Natural killer cell (primary cell): ENCODE measurements at regions not wholly inside any gene's neighbourhood (a gene's known extent, or its start where the extent isn't known, plus 50 kb on each side); places are given as distances from the start of the nearest gene placed in this dataset.

ENCODE experiments used
- ATAC-seq, 3 donors: fragments of 150-1000 bp in 2 of 3; fragments of 200-7000 bp in 1 of 3; cut with Tn5 transposase; 1 replicate in 1 of 3; 2 replicates in 2 of 3; pipeline ENCODE4 v1.10.0; 2021; ENCODE audit warnings: mild to moderate bottlenecking in 2 of 3, moderate library complexity in 2 of 3
- DNase-seq, 2 donors: peaks; one replicate each; pipeline versions ENCODE4 v3.0.0 to v3.0.0-alpha.2; 2013 to 2021; ENCODE audit warnings: mixed read lengths in 1 of 2
- H3K27ac ChIP-seq: one replicate; pipeline ENCODE4 v1.5.1; 2013; ENCODE audit warnings: mild to moderate bottlenecking, low read length
- H3K27me3 ChIP-seq: one replicate; pipeline ENCODE4 v1.6.1; 2013; ENCODE audit warnings: low read length; ENCODE audit not compliant: control insufficient read depth, insufficient read depth
- H3K36me3 ChIP-seq: one replicate; pipeline ENCODE4 v1.6.1; 2013; ENCODE audit warnings: low read length; ENCODE audit not compliant: control insufficient read depth, insufficient read depth
- H3K4me1 ChIP-seq: one replicate; pipeline ENCODE4 v1.6.1; 2013; ENCODE audit warnings: low read length; ENCODE audit not compliant: control insufficient read depth, insufficient read depth
- H3K4me3 ChIP-seq: one replicate; pipeline ENCODE4 v1.5.1; 2013; ENCODE audit warnings: low read length
- H3K9me3 ChIP-seq: one replicate; pipeline ENCODE4 v1.6.1; 2013; ENCODE audit warnings: low read length; ENCODE audit not compliant: control insufficient read depth, insufficient read depth
- H3K27ac Mint-ChIP-seq, 2 donors: one replicate each; pipeline ENCODE4 v1.8.0; 2022; ENCODE audit warnings: mild to moderate bottlenecking in 2 of 2, mixed read lengths in 2 of 2, moderate library complexity in 1 of 2
- H3K27me3 Mint-ChIP-seq, 2 donors: one replicate each; pipeline ENCODE4 v1.8.0; 2022; ENCODE audit warnings: low read depth in 2 of 2, mixed read lengths in 2 of 2
- H3K36me3 Mint-ChIP-seq: one replicate; pipeline ENCODE4 v1.8.0; 2022; ENCODE audit warnings: mixed read lengths
- H3K4me1 Mint-ChIP-seq, 2 donors: one replicate each; pipeline ENCODE4 v1.8.0; 2022; ENCODE audit warnings: mixed read lengths in 2 of 2
- H3K4me3 Mint-ChIP-seq: one replicate; pipeline ENCODE4 v1.8.0; 2022; ENCODE audit warnings: mild to moderate bottlenecking, moderate library complexity, mixed read lengths
- H3K9me3 Mint-ChIP-seq, 2 donors: one replicate each; pipeline ENCODE4 v1.8.0; 2022; ENCODE audit warnings: mixed read lengths in 2 of 2
- WGBS: methylation state at CpG from one replicate; pipeline ENCODE4 v1.1.7; 2013; ENCODE audit warnings: missing lambda C conversion rate; ENCODE audit not compliant: insufficient coverage; 5-methylcytosine and 5-hydroxymethylcytosine counted together
- intact Hi-C: fragments of 100-400 bp; cut with micrococcal nuclease; formaldehyde crosslinking; loops from one replicate; pipeline ENCODE4 v1.14.2; 2022
- TF ChIP-seq, protein P1 (sequence below): fragments of 200-600 bp; IDR thresholded peaks from one replicate; pipeline ENCODE4 v1.8.0; 2022; ENCODE audit warnings: antibody characterized with exemption

DNA sequence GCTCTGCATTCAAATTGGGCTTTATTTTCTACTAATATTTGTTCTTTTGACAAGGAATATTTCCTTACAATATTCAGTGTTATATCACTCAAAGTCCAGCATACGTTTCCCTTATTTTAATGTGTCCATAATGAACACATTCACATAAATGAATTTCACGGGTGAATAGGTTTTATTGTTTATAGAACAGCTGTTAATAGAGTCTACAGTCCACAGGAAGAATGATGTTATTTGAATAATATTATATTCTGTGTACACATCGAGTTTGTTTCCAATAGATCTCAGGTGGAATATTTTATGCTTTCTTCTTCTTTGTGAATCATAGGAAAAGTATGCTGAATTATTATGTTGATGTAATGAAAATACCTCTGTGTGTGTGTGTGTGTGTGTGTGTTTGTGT is 582.4 kb downstream of the CDH26 start:
- no peak overlapping the region for H3K27ac ChIP-seq
- no peak overlapping the region for H3K4me3 Mint-ChIP-seq
- no peaks in the 10 kb centered on the region for H3K27me3 ChIP-seq
- H3K36me3 Mint-ChIP-seq, result no peaks in the 10 kb centered on the region
- WGBS, result 78% methylated on average over 1 of the region's 3 CpGs
- H3K4me1 ChIP-seq, result no peaks in the 10 kb centered on the region
- TF ChIP-seq, protein P1, sequence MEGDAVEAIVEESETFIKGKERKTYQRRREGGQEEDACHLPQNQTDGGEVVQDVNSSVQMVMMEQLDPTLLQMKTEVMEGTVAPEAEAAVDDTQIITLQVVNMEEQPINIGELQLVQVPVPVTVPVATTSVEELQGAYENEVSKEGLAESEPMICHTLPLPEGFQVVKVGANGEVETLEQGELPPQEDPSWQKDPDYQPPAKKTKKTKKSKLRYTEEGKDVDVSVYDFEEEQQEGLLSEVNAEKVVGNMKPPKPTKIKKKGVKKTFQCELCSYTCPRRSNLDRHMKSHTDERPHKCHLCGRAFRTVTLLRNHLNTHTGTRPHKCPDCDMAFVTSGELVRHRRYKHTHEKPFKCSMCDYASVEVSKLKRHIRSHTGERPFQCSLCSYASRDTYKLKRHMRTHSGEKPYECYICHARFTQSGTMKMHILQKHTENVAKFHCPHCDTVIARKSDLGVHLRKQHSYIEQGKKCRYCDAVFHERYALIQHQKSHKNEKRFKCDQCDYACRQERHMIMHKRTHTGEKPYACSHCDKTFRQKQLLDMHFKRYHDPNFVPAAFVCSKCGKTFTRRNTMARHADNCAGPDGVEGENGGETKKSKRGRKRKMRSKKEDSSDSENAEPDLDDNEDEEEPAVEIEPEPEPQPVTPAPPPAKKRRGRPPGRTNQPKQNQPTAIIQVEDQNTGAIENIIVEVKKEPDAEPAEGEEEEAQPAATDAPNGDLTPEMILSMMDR, result no peak
- peaks cover 4 to 12% of the 10 kb centered on the region in 2 donors for H3K27me3 Mint-ChIP-seq
- ATAC-seq (no peak), DNase-seq (no peak)
- H3K9me3 Mint-ChIP-seq, result no peaks in the 10 kb centered on the region
- H3K4me1 Mint-ChIP-seq, result no peaks in the 10 kb centered on the region
- intact Hi-C loops, result no loop called here
- no peak overlapping the region for H3K4me3 ChIP-seq
- H3K36me3 ChIP-seq, result no peaks in the 10 kb centered on the region
- no peak overlapping the region for H3K27ac Mint-ChIP-seq
- no peaks in the 10 kb centered on the region for H3K9me3 ChIP-seq

DNA sequence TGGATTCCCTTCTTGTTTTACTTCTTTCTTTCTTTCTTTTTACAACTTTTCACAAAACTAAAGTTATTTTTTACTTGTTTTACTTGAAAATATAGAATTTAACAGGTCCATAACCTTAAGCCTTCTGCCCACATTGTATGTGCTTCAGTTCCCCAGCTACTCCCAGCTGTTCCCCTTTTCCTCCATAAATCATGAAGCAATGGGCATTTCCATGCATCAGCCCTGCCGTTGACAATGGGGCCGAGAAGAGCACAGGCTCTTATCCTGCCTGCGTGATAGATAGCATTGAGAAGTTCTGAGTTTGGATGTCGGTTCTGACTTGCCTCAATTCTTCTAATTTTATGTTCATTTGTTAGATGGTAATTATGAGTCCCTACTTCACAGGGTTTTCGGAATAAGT is 583.8 kb downstream of the CDH26 start:
- Mint-ChIP-seq H3K27me3 (peaks cover 3 to 20% of the 10 kb centered on the region in 2 donors), H3K27ac (no peak overlapping the region), H3K36me3 (peaks cover 5% of the 10 kb centered on the region), H3K9me3 (peaks cover 0 to 3% of the 10 kb centered on the region in 2 donors), H3K4me1 (no peaks in the 10 kb centered on the region), H3K4me3 (no peak overlapping the region)
- Histone ChIP-seq H3K9me3 (no peaks in the 10 kb centered on the region), H3K4me3 (no peak overlapping the region), H3K4me1 (no peaks in the 10 kb centered on the region), H3K27me3 (no peaks in the 10 kb centered on the region), H3K27ac (no peak overlapping the region), H3K36me3 (no peaks in the 10 kb centered on the region)
- WGBS, result 36% methylated on average over 4 of the region's 5 CpGs
- TF ChIP-seq, protein P1, result no peak
- ATAC-seq (no peak), DNase-seq (no peak)
- intact Hi-C loops, result no loop called here

DNA sequence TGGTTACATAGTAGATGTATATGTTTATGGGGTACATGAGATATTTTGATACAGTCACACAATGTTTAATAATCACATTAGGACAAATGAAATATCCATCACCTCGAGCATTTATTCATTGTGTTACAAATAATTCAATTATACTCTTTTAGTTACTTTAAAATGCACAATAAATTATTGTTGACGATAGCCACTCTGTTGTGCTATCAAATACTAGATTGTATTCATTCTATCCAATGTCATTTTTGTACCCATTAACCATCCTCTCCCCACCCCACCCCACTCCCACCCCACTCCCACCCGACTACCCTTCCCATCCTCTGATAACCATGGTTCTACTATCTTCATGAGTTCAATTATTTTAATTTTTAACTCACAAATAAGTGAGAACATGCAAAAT is 585.4 kb downstream of the CDH26 start:
- 95% methylated on average over 2 of the region's 3 CpGs for WGBS
- no peak for ATAC-seq
- Histone ChIP-seq H3K27ac (no peak overlapping the region), H3K27me3 (no peaks in the 10 kb centered on the region), H3K9me3 (no peaks in the 10 kb centered on the region), H3K4me3 (no peak overlapping the region), H3K36me3 (no peaks in the 10 kb centered on the region), H3K4me1 (no peaks in the 10 kb centered on the region)
- peaks cover 0 to 4% of the 10 kb centered on the region in 2 donors for H3K9me3 Mint-ChIP-seq
- no peak overlapping the region for H3K4me3 Mint-ChIP-seq
- DNase-seq, result no peak
- TF ChIP-seq, protein P1, result no peak
- intact Hi-C loops, result no loop called here
- H3K27ac Mint-ChIP-seq, result no peak overlapping the region
- peaks cover 14 to 30% of the 10 kb centered on the region in 2 donors for H3K27me3 Mint-ChIP-seq
- H3K4me1 Mint-ChIP-seq, result no peaks in the 10 kb centered on the region
- peaks cover 14% of the 10 kb centered on the region for H3K36me3 Mint-ChIP-seq

DNA sequence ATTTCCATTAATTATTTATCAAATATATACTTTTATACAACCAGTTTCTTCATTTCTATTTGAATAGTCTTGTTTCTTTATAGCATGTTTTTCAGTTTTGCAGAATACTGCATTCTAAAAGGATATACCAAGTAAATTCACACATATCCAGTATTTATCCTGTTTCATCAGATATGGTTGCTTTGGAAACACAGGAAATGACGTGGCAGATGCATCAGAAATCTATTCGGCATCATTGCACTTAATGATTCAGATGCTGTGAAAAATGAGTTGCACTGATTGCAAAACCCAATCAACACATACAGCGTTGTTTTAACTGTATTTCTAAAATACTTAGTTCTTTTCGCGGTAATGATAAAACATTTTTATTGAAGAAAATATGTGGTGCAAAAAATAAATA is 594.9 kb downstream of the CDH26 start:
- H3K36me3 ChIP-seq, result no peaks in the 10 kb centered on the region
- intact Hi-C loops, result no loop called here
- peaks cover 14 to 18% of the 10 kb centered on the region in 2 donors for H3K27me3 Mint-ChIP-seq
- no peaks in the 10 kb centered on the region for H3K27me3 ChIP-seq
- no peak overlapping the region for H3K4me3 ChIP-seq
- H3K4me1 Mint-ChIP-seq, result no peaks in the 10 kb centered on the region
- ATAC-seq (no peak), DNase-seq (no peak)
- no peak overlapping the region for H3K4me3 Mint-ChIP-seq
- no peak overlapping the region for H3K27ac Mint-ChIP-seq
- H3K9me3 Mint-ChIP-seq, result no peaks in the 10 kb centered on the region
- TF ChIP-seq, protein P1, result no peak
- WGBS, result 51% methylated on average over 2 of the region's 5 CpGs
- H3K27ac ChIP-seq, result no peak overlapping the region
- H3K4me1 ChIP-seq, result no peaks in the 10 kb centered on the region
- peaks cover 4% of the 10 kb centered on the region for H3K36me3 Mint-ChIP-seq
- H3K9me3 ChIP-seq, result no peaks in the 10 kb centered on the region
